Breast epithelium (tissue), 4 donors: ENCODE measurements at regions not wholly inside any gene's neighbourhood (a gene's known extent, or its start where the extent isn't known, plus 50 kb on each side); places are given as distances from the start of the nearest gene placed in this dataset.

Experiments used
- DNase-seq, 2 donors: peaks; one replicate each; pipeline ENCODE4 v3.0.0-alpha.2; 2019; ENCODE audit warnings: low spot score in 2 of 2
- H3K27ac ChIP-seq, 2 donors: fragments of 200-600 bp; sonication (generic) in 1 of 2; one replicate each; pipeline ENCODE4 v1.5.1; 2016 to 2019; ENCODE audit warnings: mild to moderate bottlenecking in 1 of 2
- H3K27me3 ChIP-seq, 2 donors: fragments of 200-600 bp; sonication (generic) in 1 of 2; one replicate each; pipeline versions ENCODE4 v1.5.1 to v1.6.0; 2017 to 2019; ENCODE audit warnings: control low read depth in 1 of 2, mild to moderate bottlenecking in 1 of 2
- H3K36me3 ChIP-seq: fragments of 200-600 bp; one replicate; pipeline ENCODE4 v1.5.1; 2019
- H3K4me1 ChIP-seq, 2 donors: fragments of 200-600 bp; sonication (generic); one replicate each; pipeline ENCODE4 v1.5.1; 2016 to 2019; ENCODE audit warnings: control low read depth in 1 of 2
- H3K4me3 ChIP-seq, 3 donors: fragments of 200-600 bp; sonication (generic); 1 replicate in 2 of 3; 2 replicates in 1 of 3; pipeline ENCODE4 v1.5.1; 2016 to 2019; ENCODE audit warnings: mild to moderate bottlenecking in 3 of 3, moderate library complexity in 2 of 3
- H3K9me3 ChIP-seq, 2 donors: fragments of 200-600 bp; sonication (generic) in 1 of 2; one replicate each; pipeline ENCODE4 v1.5.1; 2016 to 2019; ENCODE audit warnings: control low read depth in 1 of 2
- CTCF ChIP-seq, 3 donors: fragments of 450-650 bp; IDR thresholded peaks; one replicate each; pipeline ENCODE4 v1.5.1; 2016 to 2017; ENCODE audit warnings: antibody characterized with exemption in 3 of 3, mild to moderate bottlenecking in 3 of 3, moderate library complexity in 3 of 3
- POLR2A ChIP-seq: fragments of 450-650 bp; IDR thresholded peaks from one replicate; pipeline ENCODE4 v1.6.1; 2016; ENCODE audit warnings: antibody characterized with exemption, mild to moderate bottlenecking, moderate library complexity
- POLR2AphosphoS5 ChIP-seq, 3 donors: sonication (generic); formaldehyde crosslinking; IDR thresholded peaks; one replicate each; pipeline ENCODE4 v1.6.1; 2017; ENCODE audit warnings: antibody characterized with exemption in 3 of 3
- intact Hi-C: fragments of 100-400 bp; cut with DNase I; formaldehyde crosslinking; loops from one replicate; pipeline ENCODE4 v1.15.1; 2023; ENCODE audit warnings: low total_unique reads

- Histone ChIP-seq H3K27me3 (no peaks in the 10 kb centered on the region), H3K4me3 (no peak overlapping the region), H3K27ac (no peak overlapping the region), H3K9me3 (no peaks in the 10 kb centered on the region), H3K4me1 (no peaks in the 10 kb centered on the region), H3K36me3 (no peaks in the 10 kb centered on the region)
- no peak for DNase-seq
- TF ChIP-seq CTCF (IDR thresholded peaks at IDR 0.05) (no peak), POLR2AphosphoS5 (IDR thresholded peaks at IDR 0.05) (no peak), POLR2A (no peak)
- intact Hi-C loops = no loop called here
Measured at GRCh38 chr12:68411371-68411770, 79.2 kb upstream of the MDM1 start.

GRCh38 chr12:68414988-68415387, 82.8 kb upstream of the MDM1 start:
- no peak overlapping the region for H3K27ac ChIP-seq
- intact Hi-C loops = no loop called here
- no peaks in the 10 kb centered on the region for H3K4me1 ChIP-seq
- TF ChIP-seq POLR2AphosphoS5 (IDR thresholded peaks at IDR 0.05) = no peak
- no peak for TF ChIP-seq POLR2A
- TF ChIP-seq CTCF (IDR thresholded peaks at IDR 0.05) = no peak
- H3K36me3 ChIP-seq = no peaks in the 10 kb centered on the region
- DNase-seq = no peak
- H3K4me3 ChIP-seq = no peak overlapping the region
- no peaks in the 10 kb centered on the region for H3K9me3 ChIP-seq
- H3K27me3 ChIP-seq = no peaks in the 10 kb centered on the region

- H3K27me3 ChIP-seq = no peaks in the 10 kb centered on the region
- intact Hi-C loops = no loop called here
- no peaks in the 10 kb centered on the region for H3K36me3 ChIP-seq
- H3K27ac ChIP-seq = no peak overlapping the region
- H3K4me1 ChIP-seq = no peaks in the 10 kb centered on the region
- no peak overlapping the region for H3K4me3 ChIP-seq
- TF ChIP-seq POLR2A = no peak
- TF ChIP-seq CTCF (IDR thresholded peaks at IDR 0.05) = no peak
- TF ChIP-seq POLR2AphosphoS5 (IDR thresholded peaks at IDR 0.05) = no peak
- no peaks in the 10 kb centered on the region for H3K9me3 ChIP-seq
- no peak for DNase-seq
Measured at GRCh38 chr12:68416350-68416749, 84.2 kb upstream of the MDM1 start.

GRCh38 chr12:68416826-68417225, 84.7 kb upstream of the MDM1 start:
- Histone ChIP-seq H3K27ac (no peak overlapping the region), H3K4me3 (no peak overlapping the region), H3K4me1 (no peaks in the 10 kb centered on the region), H3K27me3 (no peaks in the 10 kb centered on the region), H3K36me3 (no peaks in the 10 kb centered on the region), H3K9me3 (no peaks in the 10 kb centered on the region)
- intact Hi-C loops = no loop called here
- no peak for TF ChIP-seq CTCF (IDR thresholded peaks at IDR 0.05)
- TF ChIP-seq POLR2AphosphoS5 (IDR thresholded peaks at IDR 0.05) = no peak
- no peak for TF ChIP-seq POLR2A
- DNase-seq = no peak

GRCh38 chr12:68418137-68418460, 85.9 kb upstream of the MDM1 start:
- no peak for DNase-seq
- no peaks in the 10 kb centered on the region for H3K27me3 ChIP-seq
- no peaks in the 10 kb centered on the region for H3K9me3 ChIP-seq
- no peaks in the 10 kb centered on the region for H3K4me1 ChIP-seq
- no peak overlapping the region for H3K27ac ChIP-seq
- H3K36me3 ChIP-seq = no peaks in the 10 kb centered on the region
- no peak overlapping the region for H3K4me3 ChIP-seq
- TF ChIP-seq CTCF (IDR thresholded peaks at IDR 0.05) (no peak), POLR2AphosphoS5 (IDR thresholded peaks at IDR 0.05) (no peak), POLR2A (no peak)
- intact Hi-C loops = no loop called here
